GM21576 (cell line): ENCODE measurements at regions not wholly inside any gene's neighbourhood (a gene's known extent, or its start where the extent isn't known, plus 50 kb on each side); places are given as distances from the start of the nearest gene placed in this dataset.
"Not testable (repeated sequence)": the region's sequence is repeated elsewhere in the genome, so short reads cannot be mapped to it uniquely, and the experiment has no call there.

Source experiments
- ATAC-seq: cut with Tn5 transposase; IDR thresholded peaks from one replicate; pipeline ENCODE4 v1.9.1; 2021; ENCODE audit warnings: mild to moderate bottlenecking, moderate library complexity; ENCODE audit not compliant: unreplicated experiment

- ATAC-seq, result no peak
These were observed 50.9 kb upstream of the PDE1A start for GRCh38 chr2:182477774-182478173.

GRCh38 chr2:182481676-182482075 lies 54.8 kb upstream of the PDE1A start:
- ATAC-seq, result no peak

- no peak for ATAC-seq
These were observed 55.7 kb upstream of the PDE1A start for GRCh38 chr2:182482511-182482910.

GRCh38 chr2:182496596-182496995 lies 69.8 kb upstream of the PDE1A start:
- no peak for ATAC-seq

- no peak for ATAC-seq
These were observed 73.1 kb upstream of the PDE1A start for GRCh38 chr2:182499706-182500470.

GRCh38 chr2:182503886-182504285 lies 77.0 kb upstream of the PDE1A start:
- no peak for ATAC-seq

- no peak for ATAC-seq
These were observed 78.1 kb upstream of the PDE1A start for GRCh38 chr2:182504903-182505302.

- no peak for ATAC-seq
These were observed 79.8 kb upstream of the PDE1A start for GRCh38 chr2:182506606-182507005.

- ATAC-seq, result not testable (repeated sequence)
These were observed 81.7 kb upstream of the PDE1A start for GRCh38 chr2:182508583-182508982.

GRCh38 chr2:182509216-182509615 lies 82.4 kb upstream of the PDE1A start:
- no peak for ATAC-seq

GRCh38 chr2:182521453-182522404 lies 94.9 kb upstream of the PDE1A start:
- no peak for ATAC-seq

GRCh38 chr2:182522405-182522896 lies 95.6 kb upstream of the PDE1A start:
- ATAC-seq, result no peak

- no peak for ATAC-seq
These were observed 96.2 kb upstream of the PDE1A start for GRCh38 chr2:182522972-182523473.

GRCh38 chr2:182530636-182531035 lies 103.8 kb upstream of the PDE1A start:
- no peak for ATAC-seq

GRCh38 chr2:182540252-182540651 lies 113.4 kb upstream of the PDE1A start:
- no peak for ATAC-seq

GRCh38 chr2:182541268-182541667 lies 114.4 kb upstream of the PDE1A start:
- peak; percentile 79 for ATAC-seq

GRCh38 chr2:182542501-182543258 lies 115.8 kb upstream of the PDE1A start:
- no peak for ATAC-seq

- ATAC-seq, result no peak
These were observed 117.1 kb upstream of the PDE1A start for GRCh38 chr2:182543741-182544525.

GRCh38 chr2:182545420-182546167 lies 118.8 kb upstream of the PDE1A start:
- peak; percentile 71 for ATAC-seq
